HG03060 (cell line): ENCODE measurements at regions not wholly inside any gene's neighbourhood (a gene's known extent, or its start where the extent isn't known, plus 50 kb on each side); places are given as distances from the start of the nearest gene placed in this dataset.

ENCODE experiments used
- ATAC-seq: cut with Tn5 transposase; IDR thresholded peaks from one replicate; pipeline ENCODE4 v1.9.1; 2021; ENCODE audit warnings: low read depth, moderate number of reproducible peaks; ENCODE audit not compliant: unreplicated experiment

DNA sequence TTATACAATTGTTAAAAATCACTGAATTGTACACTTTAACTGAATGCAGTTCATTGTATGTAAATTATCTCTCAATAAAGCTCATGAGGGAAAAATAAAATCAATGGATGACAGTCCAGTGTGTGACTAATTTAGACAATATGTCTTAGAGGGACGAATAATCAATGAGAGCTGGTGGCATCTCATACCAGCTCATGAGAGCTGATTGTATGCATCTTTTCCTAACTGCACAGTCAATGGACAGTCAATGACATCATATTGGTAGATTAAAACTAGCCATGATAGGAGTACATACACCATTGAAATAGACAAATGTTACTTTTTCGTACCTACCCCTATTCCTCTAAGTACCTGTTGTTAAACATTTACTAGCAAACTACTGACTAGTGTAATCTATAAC, 946.1 kb downstream of the SQOR start:
- no peak for ATAC-seq

DNA sequence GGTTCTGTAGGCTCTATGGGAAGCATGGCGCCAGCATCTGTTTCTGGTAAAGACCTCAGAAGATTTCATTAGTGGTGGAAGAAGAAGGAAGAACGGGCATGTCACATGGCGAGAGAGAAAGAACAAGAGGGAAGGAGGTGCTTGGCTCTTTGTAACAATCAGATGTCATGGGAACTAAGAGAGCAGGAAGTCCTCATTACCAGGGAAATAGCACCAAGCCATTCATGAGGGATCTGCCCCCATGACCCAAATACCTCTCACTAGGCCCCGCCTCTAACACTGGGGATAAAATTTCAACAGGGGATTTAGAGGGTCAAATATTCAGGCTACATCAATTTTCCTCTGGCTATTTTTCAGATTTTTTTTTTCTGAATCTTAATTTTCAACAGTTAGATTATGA, 954.3 kb downstream of the SQOR start:
- ATAC-seq: no peak

DNA sequence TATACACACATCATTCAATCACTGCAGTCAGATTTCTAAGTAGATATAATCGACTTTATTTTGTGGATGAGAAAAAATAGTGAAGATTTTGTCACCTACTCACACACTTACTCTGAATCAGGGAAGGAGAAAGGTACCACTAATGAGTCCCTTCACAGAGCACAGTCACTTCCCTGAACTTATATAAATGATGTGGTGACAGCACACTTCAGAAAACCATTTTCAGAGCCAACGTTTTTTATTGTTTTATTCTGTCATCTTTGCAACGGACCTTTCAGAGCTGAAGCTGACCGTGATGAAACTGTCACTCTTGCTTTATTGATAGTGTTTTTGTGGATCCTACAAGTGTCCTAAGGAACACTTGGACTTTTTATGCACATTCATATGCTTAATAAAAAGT, 956.6 kb downstream of the SQOR start:
- ATAC-seq: no peak

DNA sequence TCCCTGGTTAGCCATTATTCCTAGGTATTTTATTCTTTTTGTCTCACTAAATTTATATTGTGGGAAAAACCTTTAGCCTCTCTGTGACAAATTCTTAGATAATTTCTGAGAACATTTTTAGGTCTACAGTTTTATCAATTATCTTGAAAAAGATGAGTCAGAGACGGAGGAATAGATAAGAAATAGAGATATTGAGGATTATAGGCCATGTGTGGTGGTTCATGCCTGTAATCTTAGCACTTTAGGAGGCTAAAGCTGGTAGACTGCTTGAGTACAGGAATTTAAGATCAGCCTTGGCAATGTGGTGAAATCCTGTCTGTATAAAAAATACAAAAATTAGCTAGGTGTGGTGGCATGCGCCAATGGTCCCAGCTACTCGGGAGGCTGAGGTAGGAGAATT, 960.2 kb downstream of the SQOR start:
- no peak for ATAC-seq

DNA sequence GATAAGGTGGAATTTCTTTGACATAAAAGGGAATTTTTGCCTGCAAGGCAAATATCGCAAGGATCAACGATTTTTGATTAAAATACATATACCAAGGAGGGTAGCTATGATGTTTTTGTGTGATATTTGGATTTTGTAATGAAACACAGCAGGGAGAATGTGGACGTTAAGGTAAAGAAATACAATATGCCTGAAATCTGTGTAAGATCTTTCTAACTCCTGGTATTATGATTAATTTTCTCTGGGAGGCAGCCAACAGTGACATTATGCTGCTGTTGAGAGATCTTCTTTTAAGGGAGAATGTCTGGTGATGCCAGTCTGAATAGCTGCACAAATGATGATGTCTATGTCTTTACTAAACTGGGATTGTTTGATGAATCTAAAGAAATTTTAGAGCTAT, 972.2 kb downstream of the SQOR start:
- no peak for ATAC-seq

DNA sequence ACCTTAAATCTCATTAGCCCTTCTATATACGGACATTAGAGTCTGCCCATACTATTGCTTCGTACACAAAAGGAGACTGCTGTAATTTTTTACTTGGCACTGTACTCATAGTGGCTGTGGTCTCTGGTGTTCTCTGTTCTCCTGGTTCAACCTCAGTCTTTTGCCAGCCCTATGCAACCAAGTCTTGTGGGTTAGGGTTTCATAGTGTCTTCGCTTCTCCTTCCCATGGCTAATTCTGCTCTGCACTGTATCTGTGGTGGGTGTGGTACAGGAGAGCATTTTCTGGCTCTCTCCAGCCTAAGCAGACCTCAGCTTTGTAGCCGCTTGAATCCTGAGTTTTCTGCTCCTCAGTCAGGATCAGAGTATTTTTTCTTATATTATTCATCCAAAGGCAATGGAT, 981.2 kb downstream of the SQOR start:
- no peak for ATAC-seq

DNA sequence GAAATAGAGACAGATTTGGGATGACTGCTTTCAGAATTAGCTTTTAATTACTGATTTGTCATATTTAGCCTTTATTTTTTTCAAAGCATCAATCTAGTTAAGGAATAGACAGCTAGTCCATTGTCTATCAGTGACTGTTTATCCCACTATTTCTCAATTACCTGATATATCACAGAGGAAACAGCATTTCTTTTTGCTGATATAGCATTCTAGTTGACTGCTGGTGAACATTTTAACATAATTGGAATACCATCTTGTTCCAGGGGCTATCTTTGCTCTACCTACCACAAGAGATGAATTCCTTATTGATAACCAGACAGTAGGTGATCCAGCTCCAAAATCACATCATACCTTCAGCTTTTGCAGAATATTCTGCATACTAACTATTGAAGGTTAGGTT, 982.7 kb downstream of the SQOR start:
- ATAC-seq: no peak

DNA sequence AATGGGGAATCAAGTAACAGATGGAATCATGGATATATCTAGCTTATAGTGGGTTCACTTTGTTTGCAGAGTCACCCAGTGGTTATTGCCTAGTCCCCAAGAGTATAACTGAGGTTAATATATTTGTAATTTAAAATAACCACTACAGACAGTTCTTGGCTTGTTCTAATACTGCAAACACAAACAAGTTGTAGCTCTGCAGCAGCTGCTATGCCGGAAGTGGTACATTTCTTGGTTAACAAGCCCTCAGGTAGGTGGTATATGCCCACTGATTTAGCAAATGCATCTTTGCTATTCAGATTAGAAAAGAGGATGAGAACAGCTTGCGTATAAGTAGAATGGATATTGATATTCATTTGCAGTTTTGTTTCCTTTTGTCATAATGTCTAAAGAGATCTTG, 984.2 kb downstream of the SQOR start:
- no peak for ATAC-seq

DNA sequence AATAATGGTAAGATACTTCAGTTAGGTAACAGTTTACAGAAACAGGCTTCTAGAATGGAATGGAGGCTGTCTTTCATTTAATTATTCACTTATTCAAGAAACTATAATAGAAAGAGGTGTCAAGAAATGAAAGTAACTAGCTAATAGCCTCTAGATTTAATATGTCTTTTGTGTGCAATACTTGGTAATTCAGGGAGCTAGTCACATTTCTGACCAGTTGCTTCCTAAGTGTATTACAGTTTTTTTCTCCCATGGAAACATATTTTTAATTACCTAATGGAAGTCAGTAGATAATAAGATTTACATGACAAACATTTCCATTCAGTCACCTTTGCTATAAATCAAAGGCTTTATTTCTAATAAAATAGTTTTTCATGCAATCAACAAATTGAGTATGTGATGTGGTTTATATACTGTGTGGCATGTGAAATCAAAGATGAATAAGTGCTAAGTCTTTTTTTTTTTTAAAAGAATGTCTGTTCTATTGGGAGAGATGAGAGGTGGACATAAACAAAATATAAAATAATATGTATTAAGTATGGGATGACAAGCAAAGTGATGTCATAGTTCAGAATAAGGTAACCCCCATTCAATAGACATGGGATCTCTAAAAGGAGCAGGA, 985.7 kb downstream of the SQOR start:
- no peak for ATAC-seq

DNA sequence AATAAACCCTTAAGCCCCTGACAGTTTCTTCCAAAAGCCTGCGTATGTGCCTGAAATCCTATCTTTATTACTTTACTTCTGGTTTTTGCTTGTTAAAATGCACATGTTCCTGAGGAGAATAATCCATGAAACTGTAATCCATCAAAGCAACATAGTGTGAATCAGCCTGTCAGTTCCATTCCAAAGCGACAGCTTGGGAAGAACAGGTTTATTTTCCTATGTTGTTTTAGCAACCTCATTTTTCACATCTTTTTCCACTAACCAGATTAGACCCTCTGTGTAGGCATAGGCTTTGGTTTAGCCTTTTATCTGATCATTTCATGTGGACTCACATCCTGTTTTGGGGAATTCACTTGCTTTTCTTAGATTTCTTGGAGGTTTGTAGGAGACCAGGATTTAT, 988.0 kb downstream of the SQOR start:
- ATAC-seq: no peak

DNA sequence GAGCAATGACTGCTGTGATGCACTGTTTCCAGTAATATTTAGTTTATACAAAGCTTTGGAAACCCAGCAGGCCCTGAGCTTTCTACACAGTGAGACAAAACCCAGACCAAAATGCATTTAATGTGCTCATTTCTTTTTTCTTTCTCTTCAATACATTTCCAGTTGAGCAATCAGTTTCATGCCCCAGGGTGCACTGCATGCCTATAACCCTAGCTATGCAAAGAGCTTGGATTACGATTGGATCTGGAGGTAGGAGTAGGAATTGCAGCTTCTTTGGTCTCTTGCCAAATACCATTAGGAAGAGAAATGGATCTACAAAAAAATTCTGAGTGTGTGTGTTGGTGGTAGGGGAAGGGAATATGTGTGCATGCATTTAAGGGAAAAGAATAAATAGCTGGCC, 1001.4 kb downstream of the SQOR start:
- ATAC-seq: no peak

DNA sequence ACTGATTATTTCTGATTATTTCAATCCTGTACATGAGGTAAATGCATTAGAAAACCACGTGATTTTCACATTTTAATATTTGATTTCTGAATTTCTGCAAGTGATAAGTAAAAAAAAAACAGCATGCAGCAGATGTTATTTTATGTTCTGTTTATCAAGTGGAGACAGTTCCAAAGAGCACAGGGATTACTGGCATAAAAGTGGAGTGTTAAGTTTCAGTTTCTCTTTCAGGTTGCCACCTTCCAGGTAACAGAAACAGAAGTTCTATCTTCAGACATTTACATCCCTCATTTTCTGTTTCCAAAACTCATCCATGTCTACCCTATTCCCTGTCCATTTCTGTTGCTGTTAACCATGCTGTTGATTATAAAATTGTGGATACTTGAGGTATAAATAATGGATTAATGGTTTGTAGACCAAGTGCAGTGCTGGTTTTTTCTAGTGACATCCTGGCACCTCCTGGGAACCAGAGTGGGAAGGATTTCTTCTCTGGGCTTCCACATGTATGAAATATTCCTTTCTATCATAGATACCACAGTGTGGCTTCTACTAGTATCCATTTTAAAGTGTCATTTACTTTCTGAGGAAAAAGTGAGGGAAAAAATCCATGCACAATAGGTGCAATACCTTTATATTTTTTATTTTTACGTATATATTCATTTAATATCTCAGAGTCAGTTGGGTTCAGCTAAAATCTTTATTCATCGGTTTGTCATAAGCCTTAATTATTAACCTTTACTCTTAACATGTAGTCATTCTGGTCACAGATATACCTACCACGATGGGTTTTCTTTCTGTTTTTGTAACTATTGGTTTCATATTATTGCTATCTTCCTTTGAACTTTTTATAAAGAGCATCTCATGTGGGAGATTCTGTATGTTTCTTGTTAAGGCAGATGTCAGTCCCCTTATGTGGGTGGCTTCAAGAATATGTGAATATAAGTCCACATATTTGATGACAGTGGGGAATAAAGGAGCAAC, 1010.0 kb downstream of the SQOR start:
- ATAC-seq: no peak

DNA sequence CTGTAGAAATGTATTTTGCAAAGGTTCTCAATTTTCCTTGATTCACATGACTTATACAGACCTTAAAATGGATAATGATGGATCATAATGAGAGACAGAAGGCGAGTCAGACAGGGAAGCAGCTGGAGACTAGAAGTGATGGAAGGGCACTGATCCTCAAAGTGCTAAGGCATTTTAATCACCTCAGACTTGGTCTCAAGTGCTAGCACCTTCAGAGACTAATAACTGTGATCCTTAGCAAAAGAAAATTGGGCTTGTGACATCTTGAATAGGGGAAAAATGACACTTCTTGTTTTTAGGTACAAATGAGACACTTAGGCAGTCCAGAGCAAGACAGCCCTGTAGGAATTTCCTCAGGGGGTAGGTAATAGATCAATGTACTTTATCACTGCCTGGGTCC, 1011.7 kb downstream of the SQOR start:
- ATAC-seq: no peak

DNA sequence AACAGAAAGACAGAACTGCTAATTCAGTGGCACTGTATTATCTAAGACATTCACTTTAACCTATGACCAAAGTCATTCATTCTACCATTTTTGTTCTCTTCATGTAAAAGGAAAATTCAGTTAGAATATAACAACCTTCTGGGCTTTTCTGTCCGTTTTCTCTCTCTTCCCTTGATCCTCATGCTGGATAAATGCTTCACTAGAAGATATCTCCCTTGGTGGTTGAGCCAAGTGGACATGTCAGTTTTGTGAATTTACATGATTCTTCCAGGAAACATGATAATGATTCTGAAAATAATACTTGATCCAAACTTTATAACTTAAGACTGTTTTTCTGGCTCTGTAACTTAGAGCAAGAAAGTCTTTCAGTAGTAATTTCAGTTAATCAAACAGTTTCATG, 1012.2 kb downstream of the SQOR start:
- ATAC-seq: no peak

DNA sequence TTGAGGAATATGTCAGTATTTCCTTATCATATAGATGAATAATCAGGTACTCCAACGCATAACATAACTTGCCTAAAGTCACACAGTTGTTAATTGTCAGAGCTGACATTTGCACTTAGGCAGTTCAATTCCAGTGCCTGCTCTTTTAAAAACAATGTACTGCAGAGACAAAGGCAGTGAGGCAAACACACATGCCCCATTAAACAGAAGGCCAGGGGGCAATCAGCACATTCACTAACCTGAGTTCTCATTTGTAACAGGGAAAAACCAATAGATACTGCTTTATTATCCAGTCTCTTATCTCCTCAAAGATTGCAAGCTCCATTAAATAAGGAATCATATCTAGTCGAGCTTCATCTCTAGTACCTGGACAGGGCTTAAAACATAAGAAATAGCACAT, 1017.4 kb downstream of the SQOR start:
- no peak for ATAC-seq

DNA sequence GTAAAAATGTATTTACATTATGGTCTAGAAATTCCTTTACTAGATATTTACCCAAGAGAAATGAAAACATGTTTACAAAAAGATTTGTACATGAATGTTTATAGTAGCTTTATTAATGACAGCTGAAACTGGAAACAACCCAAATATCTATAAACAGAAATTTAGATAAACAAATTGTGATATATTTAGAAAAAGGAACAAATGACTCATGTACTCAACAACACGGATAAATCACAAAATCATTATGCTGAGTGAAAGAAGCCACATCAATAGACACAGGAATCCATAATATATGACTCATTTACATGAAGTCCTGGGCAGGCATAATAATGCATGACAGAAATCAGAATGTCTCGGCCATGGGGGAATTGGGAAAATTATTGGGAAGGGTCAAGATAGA, 1020.2 kb downstream of the SQOR start:
- ATAC-seq: no peak

DNA sequence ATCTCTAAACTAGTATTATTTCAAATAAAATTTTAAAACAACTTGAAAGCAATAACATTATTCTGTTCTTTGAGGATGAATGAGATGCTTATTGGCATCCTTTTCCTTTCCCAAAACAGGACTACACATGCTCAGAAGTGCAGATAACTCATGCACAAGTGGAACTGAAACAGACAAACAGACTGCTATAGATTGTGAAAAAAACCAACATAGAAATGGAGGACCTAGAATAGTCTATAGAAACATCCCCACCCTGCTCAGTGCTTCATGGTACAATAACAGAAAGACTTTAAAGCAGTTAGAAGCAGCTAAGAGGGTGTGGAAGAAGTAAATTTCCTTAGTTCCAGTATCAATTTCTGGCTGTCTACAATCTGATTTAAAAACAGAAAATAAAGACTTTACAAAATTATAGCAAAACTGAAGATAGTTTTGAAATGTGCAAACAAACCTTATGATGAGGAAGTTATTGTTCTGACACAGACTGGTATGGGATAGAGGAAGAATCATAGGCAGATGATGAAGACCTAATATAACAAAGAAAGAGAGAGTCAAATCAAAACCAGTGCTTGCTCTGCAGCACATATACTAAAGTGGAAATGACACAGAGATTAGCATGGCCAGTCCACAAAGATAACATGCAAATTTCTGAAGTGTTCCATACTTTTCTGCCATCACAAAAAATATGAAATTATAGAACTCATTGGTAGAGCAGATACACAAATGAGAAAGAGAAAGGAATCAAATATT, 1025.4 kb downstream of the SQOR start:
- ATAC-seq: no peak

DNA sequence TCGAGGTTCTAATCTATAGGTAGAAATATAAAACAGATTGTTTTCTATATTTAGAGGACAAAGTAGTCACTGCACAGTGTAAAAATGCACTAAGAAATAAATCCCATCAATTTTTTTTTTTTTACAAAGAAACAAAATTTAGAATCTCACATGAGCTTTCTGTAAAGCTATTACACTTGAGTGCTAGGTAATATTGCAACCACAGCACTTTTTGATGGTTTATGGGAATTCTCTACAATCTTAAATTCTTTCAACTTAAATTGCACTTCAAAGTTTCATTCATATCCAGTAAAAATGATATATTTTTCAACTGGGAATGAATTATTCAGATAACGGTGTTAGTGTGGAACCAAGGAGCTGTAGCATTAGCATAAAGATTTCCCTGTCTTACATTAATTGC, 1035.4 kb downstream of the SQOR start:
- ATAC-seq: no peak

DNA sequence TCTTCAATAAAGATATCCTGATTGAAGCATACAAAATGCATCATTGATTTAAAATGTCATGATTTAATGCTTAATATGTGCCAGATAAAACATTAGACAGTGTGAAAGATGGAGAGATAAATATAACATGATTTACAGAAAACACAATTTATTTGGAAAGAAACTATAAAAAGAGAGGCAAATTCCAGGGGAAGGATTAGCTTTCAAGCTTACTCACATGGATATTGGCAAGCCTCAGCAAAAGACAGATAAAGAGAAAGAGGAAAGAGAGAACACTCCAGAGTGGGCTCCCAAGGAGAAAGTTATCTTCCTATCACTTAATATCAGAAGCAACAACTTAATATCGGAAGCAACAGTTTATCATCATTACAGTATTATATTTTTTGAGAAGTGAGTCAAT, 1036.5 kb downstream of the SQOR start:
- no peak for ATAC-seq

DNA sequence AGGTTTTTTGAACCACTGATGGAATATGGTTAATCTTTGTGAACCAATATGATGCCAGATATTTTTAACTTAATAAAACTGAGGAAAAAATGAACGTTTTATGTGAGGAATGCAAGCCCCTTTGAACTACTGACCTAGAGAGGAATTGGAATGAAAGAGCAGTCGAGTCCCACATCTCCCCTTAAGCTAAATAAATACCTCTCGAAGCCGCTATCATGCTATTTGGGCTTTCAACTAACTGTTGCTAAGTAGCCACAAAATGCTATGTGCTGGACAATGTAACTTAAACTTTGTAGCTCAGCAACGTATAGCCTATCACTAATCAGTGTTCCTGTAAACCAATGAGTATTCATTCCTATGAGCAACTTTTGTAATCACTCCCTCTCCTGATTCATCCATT, 1037.2 kb downstream of the SQOR start:
- no peak for ATAC-seq
